IMR-90 (cell line): ENCODE measurements at regions not wholly inside any gene's neighbourhood (a gene's known extent, or its start where the extent isn't known, plus 50 kb on each side); places are given as distances from the start of the nearest gene placed in this dataset.

ENCODE experiments used
- ATAC-seq: fragments of 200-7000 bp; cut with Tn5 transposase; 2 replicates; pipeline ENCODE4 v1.9.1; 2020; ENCODE audit warnings: low read depth, mild to moderate bottlenecking, moderate library complexity
- BruUV-seq: library from RNA; stranded (reverse); fragments of 400-500 nt; replicated peaks from 2 replicates; lab custom pipeline; 2021; lab: Mats Ljungman, UMichigan
- CTCF ChIA-PET: fragments of 300-600 bp; formaldehyde crosslinking; extraction: SDS; loops from one replicate; lab custom pipeline; 2021; ENCODE audit warnings: antibody characterized with exemption; lab: Yijun Ruan, JAX
- POLR2A ChIA-PET: fragments of 300-600 bp; sonication (Branson Sonifier 250); formaldehyde crosslinking; loops from one replicate; lab custom pipeline; 2022; ENCODE audit warnings: antibody characterized with exemption; ENCODE audit not compliant: unreplicated experiment; lab: Charles Lee
- DNase-seq: peaks from one replicate; pipeline ENCODE4 v3.0.0; 2013
- H2AFZ ChIP-seq: replicated peaks from 2 replicates; pipeline ENCODE3; 2013; ENCODE audit warnings: low read length, mild to moderate bottlenecking; ENCODE audit not compliant: poor library complexity
- H2AK5ac ChIP-seq: 2 replicates; pipeline ENCODE4 v1.6.1; 2013; ENCODE audit warnings: low read depth, low read length, inconsistent platforms
- H2AK9ac ChIP-seq: replicated peaks from 2 replicates; pipeline ENCODE3; 2013; ENCODE audit warnings: mild to moderate bottlenecking, low read depth, low read length, moderate library complexity; ENCODE audit not compliant: poor library complexity
- H2BK120ac ChIP-seq: 2 replicates; pipeline ENCODE4 v1.6.1; 2013; ENCODE audit warnings: low read depth, low read length, inconsistent platforms
- H2BK15ac ChIP-seq: 3 replicates; pipeline ENCODE4 v1.6.1; 2013; ENCODE audit warnings: low read depth, low read length, inconsistent platforms
- H2BK20ac ChIP-seq: 2 replicates; pipeline ENCODE4 v1.6.1; 2013; ENCODE audit warnings: low read depth, mild to moderate bottlenecking, inconsistent platforms, low read length, moderate library complexity
- H2BK5ac ChIP-seq: 2 replicates; pipeline ENCODE4 v1.6.1; 2013; ENCODE audit warnings: mild to moderate bottlenecking, low read depth, low read length, inconsistent platforms; ENCODE audit not compliant: poor library complexity, severe bottlenecking
- H3K14ac ChIP-seq: replicated peaks from 2 replicates; pipeline ENCODE4 v1.6.1; 2013; ENCODE audit warnings: low read depth, low read length, inconsistent platforms
- H3K18ac ChIP-seq: 2 replicates; pipeline ENCODE4 v1.6.1; 2013; ENCODE audit warnings: low read depth, low read length, control low read depth
- H3K23ac ChIP-seq: 2 replicates; pipeline ENCODE4 v1.6.1; 2013; ENCODE audit warnings: low read depth, low read length, inconsistent platforms
- H3K27ac ChIP-seq: 2 replicates; pipeline ENCODE4 v1.5.1; 2013; ENCODE audit warnings: mild to moderate bottlenecking, control low read depth, low read length; ENCODE audit not compliant: insufficient read depth
- H3K27me3 ChIP-seq: 2 replicates; pipeline ENCODE4 v1.6.1; 2013; ENCODE audit warnings: low read length; ENCODE audit not compliant: control insufficient read depth, insufficient read depth
- H3K36me3 ChIP-seq: 2 replicates; pipeline ENCODE4 v1.6.1; 2013; ENCODE audit warnings: low read length, mixed read lengths; ENCODE audit not compliant: control insufficient read depth, insufficient read depth
- H3K4ac ChIP-seq: 2 replicates; pipeline ENCODE4 v1.6.1; 2013; ENCODE audit warnings: low read depth, low read length, inconsistent platforms
- H3K4me1 ChIP-seq: 2 replicates; pipeline ENCODE4 v1.6.1; 2013; ENCODE audit warnings: low read length, mixed read lengths; ENCODE audit not compliant: control insufficient read depth, insufficient read depth
- H3K4me2 ChIP-seq: 2 replicates; pipeline ENCODE4 v1.6.1; 2013; ENCODE audit warnings: low read depth, mild to moderate bottlenecking, control low read depth, low read length, moderate library complexity
- H3K4me3 ChIP-seq: 2 replicates; pipeline ENCODE4 v1.5.1; 2013; ENCODE audit warnings: low read depth, mild to moderate bottlenecking, control low read depth, low read length, moderate library complexity; ENCODE audit not compliant: insufficient read depth
- H3K56ac ChIP-seq: 2 replicates; pipeline ENCODE4 v1.6.1; 2013; ENCODE audit warnings: low read length, inconsistent platforms; ENCODE audit not compliant: insufficient read depth; ENCODE audit errors: extremely low read depth
- H3K79me1 ChIP-seq, 2 experiments: 2 replicates each; pipeline ENCODE4 v1.6.1; 2013; ENCODE audit warnings: low read length in 2 of 2, inconsistent platforms in 1 of 2, low read depth in 1 of 2
- H3K9ac ChIP-seq: 2 replicates; pipeline ENCODE4 v1.6.1; 2013; ENCODE audit warnings: low read depth, low read length, control low read depth
- H3K9me1 ChIP-seq: 2 replicates; pipeline ENCODE4 v1.6.1; 2013; ENCODE audit warnings: low read length, inconsistent platforms; ENCODE audit not compliant: insufficient read depth
- H3K9me3 ChIP-seq: 2 replicates; pipeline ENCODE4 v1.6.1; 2013; ENCODE audit warnings: low read length; ENCODE audit not compliant: control insufficient read depth, insufficient read depth
- H4K20me1 ChIP-seq: 2 replicates; pipeline ENCODE4 v1.6.1; 2013; ENCODE audit warnings: low read length, inconsistent platforms; ENCODE audit not compliant: insufficient read depth
- H4K5ac ChIP-seq: 2 replicates; pipeline ENCODE4 v1.6.1; 2013; ENCODE audit warnings: mild to moderate bottlenecking, low read depth, low read length, control low read depth
- H4K8ac ChIP-seq, 2 experiments: 2 replicates each; pipeline ENCODE4 v1.6.1; 2013; ENCODE audit warnings: low read depth in 2 of 2, low read length in 2 of 2, control low read depth in 1 of 2, inconsistent platforms in 1 of 2
- H4K91ac ChIP-seq: 2 replicates; pipeline ENCODE4 v1.6.1; 2013; ENCODE audit warnings: low read depth, low read length, inconsistent platforms; ENCODE audit not compliant: insufficient read depth
- BHLHE40 ChIP-seq: fragments of 150-350 bp; IDR thresholded peaks from 2 replicates; pipeline ENCODE4 v1.6.1; 2016; ENCODE audit warnings: mild to moderate bottlenecking, low read depth, low read length
- CEBPB ChIP-seq: IDR thresholded peaks from 2 replicates; pipeline ENCODE4 v1.6.1; 2012; ENCODE audit warnings: low read depth, low read length, improper control_type of control experiment
- CHD1 ChIP-seq: IDR thresholded peaks from 2 replicates; pipeline ENCODE4 v1.6.1; 2012; ENCODE audit warnings: low read depth, low read length, improper control_type of control experiment
- FOS ChIP-seq: fragments of 150-350 bp; IDR thresholded peaks from 2 replicates; pipeline ENCODE4 v1.6.1; 2016; ENCODE audit warnings: low read depth, low read length
- MAFK ChIP-seq: IDR thresholded peaks from 2 replicates; pipeline ENCODE4 v1.6.1; 2012; ENCODE audit warnings: low read depth, low read length, improper control_type of control experiment
- MAZ ChIP-seq: IDR thresholded peaks from 2 replicates; pipeline ENCODE4 v1.6.1; 2012; ENCODE audit warnings: low read depth, mild to moderate bottlenecking, low read length, improper control_type of control experiment, moderate library complexity, borderline replicate concordance
- MXI1 ChIP-seq: IDR thresholded peaks from 2 replicates; pipeline ENCODE4 v1.6.1; 2012; ENCODE audit warnings: low read depth, mild to moderate bottlenecking, low read length, moderate library complexity, borderline replicate concordance
- NFE2L2 ChIP-seq: fragments of 150-350 bp; IDR thresholded peaks from 2 replicates; pipeline ENCODE4 v1.6.1; 2016; ENCODE audit warnings: low read depth, mild to moderate bottlenecking, low read length
- POLR2A ChIP-seq: IDR thresholded peaks from 2 replicates; pipeline ENCODE4 v1.6.1; 2012; ENCODE audit warnings: mild to moderate bottlenecking, low read depth, low read length
- RAD21 ChIP-seq: IDR thresholded peaks from 2 replicates; pipeline ENCODE4 v1.6.1; 2012; ENCODE audit warnings: low read length, improper control_type of control experiment
- RCOR1 ChIP-seq: IDR thresholded peaks from 2 replicates; pipeline ENCODE4 v1.6.1; 2012; ENCODE audit warnings: mild to moderate bottlenecking, low read length, improper control_type of control experiment; ENCODE audit not compliant: insufficient replicate concordance
- RFX5 ChIP-seq: IDR thresholded peaks from 2 replicates; pipeline ENCODE4 v1.8.0; 2012; ENCODE audit warnings: low read depth, mild to moderate bottlenecking, low read length, moderate library complexity
- SMC3 ChIP-seq: fragments of 150-350 bp; IDR thresholded peaks from 2 replicates; pipeline ENCODE4 v1.6.1; 2016; ENCODE audit warnings: low read depth, mild to moderate bottlenecking, antibody characterized with exemption, low read length, moderate library complexity
- WGBS, 2 experiments: methylation state at CpG; one replicate each; pipeline versions ENCODE4 v1.1.5 to v1.1.7; 2013; ENCODE audit warnings: missing lambda C conversion rate in 2 of 2; ENCODE audit not compliant: insufficient read length in 1 of 2; ENCODE audit errors: extremely low coverage in 2 of 2; 5-methylcytosine and 5-hydroxymethylcytosine counted together
- dilution Hi-C: fragments of 300-500 bp; cut with HindIII; formaldehyde crosslinking; loops from one replicate; pipeline ENCODE4 v1.14.3; 2018; ENCODE audit warnings: low sequenced_read_pairs; ENCODE audit not compliant: unreplicated experiment
- in situ Hi-C: fragments of 300-500 bp; cut with MboI; formaldehyde crosslinking; loops from 3 replicates; pipeline ENCODE4 v1.14.3; 2019; ENCODE audit warnings: low sequenced_read_pairs, inconsistent platforms, mixed read lengths
- intact Hi-C: fragments of 100-400 bp; cut with micrococcal nuclease; formaldehyde crosslinking; loops from 2 replicates; pipeline ENCODE4 v1.10.0; 2022
- TF ChIP-seq, protein P1 (sequence below): conservative IDR thresholded peaks from 2 replicates; pipeline ENCODE4 v1.5.1; 2012; ENCODE audit warnings: mild to moderate bottlenecking, low read depth, low read length, improper control_type of control experiment
- TF ChIP-seq, protein P2 (sequence below): fragments of 150-350 bp; IDR thresholded peaks from 2 replicates; pipeline ENCODE4 v1.6.1; 2016; ENCODE audit warnings: low read depth, mild to moderate bottlenecking, low read length, moderate library complexity, borderline replicate concordance
- TF ChIP-seq, protein P3 (sequence below): fragments of 150-350 bp; IDR thresholded peaks from 2 replicates; pipeline ENCODE4 v1.6.1; 2017; ENCODE audit warnings: mild to moderate bottlenecking, antibody characterized with exemption, low read length, low read depth

DNA sequence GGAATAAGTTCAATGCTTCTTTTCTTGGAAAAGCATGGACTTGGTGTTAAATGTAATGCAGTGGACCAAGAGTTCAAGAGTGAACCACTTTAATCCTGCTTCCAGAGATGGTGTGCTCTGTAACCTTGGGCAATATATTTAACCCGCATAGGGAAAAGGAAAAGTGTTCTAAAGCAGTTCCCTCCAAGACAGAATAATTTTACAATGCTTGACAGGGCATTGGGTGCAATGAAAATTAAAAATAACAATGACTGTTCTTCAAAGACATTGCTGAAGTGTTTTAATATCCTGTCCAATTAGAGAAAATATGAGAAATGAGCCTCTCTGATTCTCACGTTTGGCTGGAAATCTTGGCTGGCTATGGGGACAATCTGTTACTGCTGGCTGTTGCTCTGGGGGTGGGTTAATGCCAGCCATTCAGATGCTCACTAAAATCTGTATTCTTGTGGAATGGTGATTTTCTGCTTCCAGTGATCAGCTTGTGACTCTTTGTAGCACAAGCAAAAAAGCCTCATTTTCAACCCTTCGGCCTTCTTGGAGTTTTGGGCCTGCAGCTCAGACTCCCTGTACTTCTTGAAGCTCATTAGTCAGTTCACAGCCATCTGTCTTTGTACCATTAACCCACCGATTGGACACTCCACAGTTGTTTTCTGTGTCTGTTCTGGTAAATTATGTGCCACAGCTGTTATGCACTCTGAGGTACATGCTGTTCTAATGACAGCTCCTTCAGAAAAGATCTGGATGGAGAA is 310.6 kb downstream of the LMO7 start:
- no peak overlapping the region for H2AK9ac ChIP-seq
- H3K27me3 ChIP-seq: peaks cover 10% of the 10 kb centered on the region; the same call in 1 of the 2 replicates

More for the DNA sequence above, 310.6 kb downstream of the LMO7 start:
- H3K9ac ChIP-seq: no peak overlapping the region
- H3K18ac ChIP-seq: no peak overlapping the region
- H3K4ac ChIP-seq: no peak overlapping the region
- no peak overlapping the region for H3K23ac ChIP-seq
- H3K4me2 ChIP-seq: no peak overlapping the region
- H4K8ac ChIP-seq: no peak overlapping the region
- no CpG with 5 or more reads among the region's 4 CpGs for WGBS, 2 experiments
- ChIA-PET CTCF (no interaction called here), POLR2A (no interaction called here)
- no peaks in the 10 kb centered on the region for H3K9me3 ChIP-seq
- H2BK15ac ChIP-seq: no peak overlapping the region
- in situ Hi-C loops (no loop called here), intact Hi-C loops (no loop called here), dilution Hi-C loops (no loop called here)
- no peaks in the 10 kb centered on the region for H3K79me1 ChIP-seq
- H2BK20ac ChIP-seq: no peak overlapping the region
- TF ChIP-seq BHLHE40 (no peak), SMC3 (no peak), FOS (no peak), CHD1 (no peak), POLR2A (no peak), MAZ (no peak), CEBPB (no peak), RAD21 (no peak), RFX5 (no peak), RCOR1 (no peak), MXI1 (no peak), MAFK (no peak), NFE2L2 (no peak)
- TF ChIP-seq, protein P1, sequence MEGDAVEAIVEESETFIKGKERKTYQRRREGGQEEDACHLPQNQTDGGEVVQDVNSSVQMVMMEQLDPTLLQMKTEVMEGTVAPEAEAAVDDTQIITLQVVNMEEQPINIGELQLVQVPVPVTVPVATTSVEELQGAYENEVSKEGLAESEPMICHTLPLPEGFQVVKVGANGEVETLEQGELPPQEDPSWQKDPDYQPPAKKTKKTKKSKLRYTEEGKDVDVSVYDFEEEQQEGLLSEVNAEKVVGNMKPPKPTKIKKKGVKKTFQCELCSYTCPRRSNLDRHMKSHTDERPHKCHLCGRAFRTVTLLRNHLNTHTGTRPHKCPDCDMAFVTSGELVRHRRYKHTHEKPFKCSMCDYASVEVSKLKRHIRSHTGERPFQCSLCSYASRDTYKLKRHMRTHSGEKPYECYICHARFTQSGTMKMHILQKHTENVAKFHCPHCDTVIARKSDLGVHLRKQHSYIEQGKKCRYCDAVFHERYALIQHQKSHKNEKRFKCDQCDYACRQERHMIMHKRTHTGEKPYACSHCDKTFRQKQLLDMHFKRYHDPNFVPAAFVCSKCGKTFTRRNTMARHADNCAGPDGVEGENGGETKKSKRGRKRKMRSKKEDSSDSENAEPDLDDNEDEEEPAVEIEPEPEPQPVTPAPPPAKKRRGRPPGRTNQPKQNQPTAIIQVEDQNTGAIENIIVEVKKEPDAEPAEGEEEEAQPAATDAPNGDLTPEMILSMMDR: no peak
- TF ChIP-seq, protein P2, sequence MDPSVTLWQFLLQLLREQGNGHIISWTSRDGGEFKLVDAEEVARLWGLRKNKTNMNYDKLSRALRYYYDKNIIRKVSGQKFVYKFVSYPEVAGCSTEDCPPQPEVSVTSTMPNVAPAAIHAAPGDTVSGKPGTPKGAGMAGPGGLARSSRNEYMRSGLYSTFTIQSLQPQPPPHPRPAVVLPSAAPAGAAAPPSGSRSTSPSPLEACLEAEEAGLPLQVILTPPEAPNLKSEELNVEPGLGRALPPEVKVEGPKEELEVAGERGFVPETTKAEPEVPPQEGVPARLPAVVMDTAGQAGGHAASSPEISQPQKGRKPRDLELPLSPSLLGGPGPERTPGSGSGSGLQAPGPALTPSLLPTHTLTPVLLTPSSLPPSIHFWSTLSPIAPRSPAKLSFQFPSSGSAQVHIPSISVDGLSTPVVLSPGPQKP: no peak
- TF ChIP-seq, protein P3, sequence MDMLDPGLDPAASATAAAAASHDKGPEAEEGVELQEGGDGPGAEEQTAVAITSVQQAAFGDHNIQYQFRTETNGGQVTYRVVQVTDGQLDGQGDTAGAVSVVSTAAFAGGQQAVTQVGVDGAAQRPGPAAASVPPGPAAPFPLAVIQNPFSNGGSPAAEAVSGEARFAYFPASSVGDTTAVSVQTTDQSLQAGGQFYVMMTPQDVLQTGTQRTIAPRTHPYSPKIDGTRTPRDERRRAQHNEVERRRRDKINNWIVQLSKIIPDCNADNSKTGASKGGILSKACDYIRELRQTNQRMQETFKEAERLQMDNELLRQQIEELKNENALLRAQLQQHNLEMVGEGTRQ: no peak
- no peak for DNase-seq
- no peak overlapping the region for H3K14ac ChIP-seq
- H2BK120ac ChIP-seq: no peak overlapping the region
- H4K91ac ChIP-seq: no peak overlapping the region
- H3K56ac ChIP-seq: no peak overlapping the region
- ATAC-seq: no peak
- H2BK5ac ChIP-seq: no peak overlapping the region
- H3K4me1 ChIP-seq: no peaks in the 10 kb centered on the region
- H3K9me1 ChIP-seq: no peaks in the 10 kb centered on the region
- H2AK5ac ChIP-seq: no peak overlapping the region
- H4K20me1 ChIP-seq: no peaks in the 10 kb centered on the region
- no peak overlapping the region for H4K5ac ChIP-seq
- no TSS peak for BruUV-seq
- no peak overlapping the region for H3K27ac ChIP-seq
- H3K4me3 ChIP-seq: no peak overlapping the region
- H3K36me3 ChIP-seq: no peaks in the 10 kb centered on the region
- H2AFZ ChIP-seq: no peak overlapping the region
